ENCODE measurements at regions not wholly inside any gene's neighbourhood (a gene's known extent, or its start where the extent isn't known, plus 50 kb on each side); places are given as distances from the start of the nearest gene placed in this dataset.

- TF ChIP-seq ZBTB34 (CRISPR knock-in tag; IDR thresholded peaks at IDR 0.05): no peak
- TF ChIP-seq AKNA (CRISPR knock-in tag; IDR thresholded peaks at IDR 0.05; ENCODE audit: borderline replicate concordance): no peak
Observed at GRCh38 chr12:4160314-4161040, 113.1 kb upstream of the CCND2 start (continued).

DNA sequence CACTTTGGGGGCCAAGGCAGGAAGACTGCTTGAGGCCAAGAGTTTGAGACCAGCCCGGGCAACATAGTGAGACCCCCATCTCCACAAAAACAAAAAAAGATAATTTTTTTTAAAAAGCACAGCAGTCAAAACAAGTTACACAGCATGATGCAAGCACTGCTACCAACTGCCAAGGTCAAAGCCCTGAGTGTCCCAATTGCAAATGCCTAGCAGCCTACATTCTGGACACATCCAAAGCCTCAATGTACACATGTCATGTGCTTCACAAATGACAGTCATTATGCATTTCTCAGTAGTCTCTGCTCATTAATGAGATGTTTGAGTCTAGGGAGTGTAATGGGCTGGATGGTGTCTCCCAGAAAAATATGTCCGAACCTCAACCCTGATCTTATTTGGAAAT, 113.7 kb upstream of the CCND2 start:
- in situ Hi-C loops (cut with HindIII; ENCODE audit: extremely low pct_ligation_motif_present, low pct_unique_long_range_greater_than_20kb) (no loop called here), intact Hi-C loops (cut with micrococcal nuclease; ENCODE audit: unreplicated experiment) (no loop called here)
- no peaks in the 10 kb centered on the region for H3K79me2 ChIP-seq (ENCODE audit: insufficient read depth, low read length)
- ChIA-PET CTCF (ENCODE audit: low intra/inter-chr PET ratio, low total read pairs) (no interaction called here), POLR2A (no interaction called here)
- 68% methylated on average over 2 of the region's 2 CpGs for WGBS (ENCODE audit: low lambda C conversion rate)
- no peaks in the 10 kb centered on the region for H3K9me3 ChIP-seq (ENCODE audit: low read length)
- H3K4me1 ChIP-seq (ENCODE audit: insufficient read depth, low read length): no peaks in the 10 kb centered on the region
- H2AFZ ChIP-seq (ENCODE audit: low read length): no peak overlapping the region
- H3K4me2 ChIP-seq (ENCODE audit: low read depth, low read length): no peak overlapping the region
- DNase-seq (ENCODE audit: low spot score) (no peak), ATAC-seq (no peak), FAIRE-seq (no peak)
- no peak overlapping the region for H3K27ac ChIP-seq (ENCODE audit: extremely low read length, insufficient read depth, low read length)
- no peaks in the 10 kb centered on the region for H4K20me1 ChIP-seq (ENCODE audit: insufficient read depth, low read length)
- no peak overlapping the region for H3K4me3 ChIP-seq (replicated peaks in 1 of 3; ENCODE audit: insufficient read depth in 1 of 3, low read depth in 2 of 3, low read length in 3 of 3)
- H3K36me3 ChIP-seq (replicated peaks in 1 of 2; ENCODE audit: control insufficient read depth in 1 of 2, insufficient read depth in 2 of 2, low read length in 2 of 2): no peaks in the 10 kb centered on the region
- no peak overlapping the region for H3K9ac ChIP-seq (ENCODE audit: insufficient read depth, low read depth, low read length)
- H3K27me3 ChIP-seq (ENCODE audit: control insufficient read depth in 1 of 2, insufficient read depth in 2 of 2, low read length in 2 of 2): no peaks in the 10 kb centered on the region
- no TSS peak for BruUV-seq (replicated peaks)
- TF ChIP-seq ZNF549 (CRISPR knock-in tag; IDR thresholded peaks at IDR 0.05) (no peak), CEBPB (IDR thresholded peaks at IDR 0.05; ENCODE audit: borderline replicate concordance, low read depth, low read length) (0 out of 2 replicates have a peak, but pooled peaks have one; percentile 9)
